MM.1S (cell line): ENCODE measurements at regions not wholly inside any gene's neighbourhood (a gene's known extent, or its start where the extent isn't known, plus 50 kb on each side); places are given as distances from the start of the nearest gene placed in this dataset.

Experiments used
- DNase-seq: peaks from one replicate; pipeline ENCODE4 v3.0.0-alpha.2; 2015
- H2AFZ ChIP-seq: fragments of 300-600 bp; sonication (generic); 2 replicates; pipeline ENCODE4 v1.6.0; 2016; ENCODE audit warnings: antibody characterized with exemption, low read length
- H3F3A ChIP-seq: fragments of 300-600 bp; sonication (generic); 2 replicates; pipeline ENCODE4 v1.6.1; 2016; ENCODE audit warnings: mild to moderate bottlenecking, antibody characterized with exemption, low read length, moderate library complexity, mixed read lengths; ENCODE audit not compliant: insufficient read depth
- H3K27ac ChIP-seq: fragments of 300-600 bp; sonication (generic); 2 replicates; pipeline ENCODE4 v1.5.1; 2016; ENCODE audit warnings: mild to moderate bottlenecking, low read length
- H3K27me3 ChIP-seq: fragments of 300-600 bp; sonication (generic); replicated peaks from 2 replicates; pipeline ENCODE4 v1.6.0; 2016; ENCODE audit warnings: low read length; ENCODE audit not compliant: insufficient read depth
- H3K36me3 ChIP-seq: fragments of 300-600 bp; sonication (generic); replicated peaks from 2 replicates; pipeline ENCODE4 v1.6.1; 2016; ENCODE audit warnings: mild to moderate bottlenecking, low read length, mixed read lengths; ENCODE audit not compliant: insufficient read depth
- H3K4me1 ChIP-seq: fragments of 300-600 bp; sonication (generic); 2 replicates; pipeline ENCODE4 v1.6.1; 2016; ENCODE audit warnings: low read length, mixed read lengths
- H3K4me2 ChIP-seq: fragments of 300-600 bp; sonication (generic); 2 replicates; pipeline ENCODE4 v1.6.0; 2016; ENCODE audit warnings: low read depth, low read length
- H3K4me3 ChIP-seq: fragments of 300-600 bp; sonication (generic); 2 replicates; pipeline ENCODE4 v1.5.1; 2016; ENCODE audit warnings: low read length, mixed read lengths
- H3K79me2 ChIP-seq: fragments of 300-600 bp; sonication (generic); 2 replicates; pipeline ENCODE4 v1.6.1; 2016; ENCODE audit warnings: mixed run types, low read length, mixed read lengths
- H3K9ac ChIP-seq: fragments of 300-600 bp; sonication (generic); 2 replicates; pipeline ENCODE4 v1.6.1; 2016; ENCODE audit warnings: low read length, mixed read lengths
- H3K9me2 ChIP-seq: fragments of 300-600 bp; sonication (generic); replicated peaks from 2 replicates; pipeline ENCODE4 v1.6.1; 2016; ENCODE audit warnings: mild to moderate bottlenecking, low read length, mixed read lengths; ENCODE audit not compliant: insufficient read depth
- H3K9me3 ChIP-seq: fragments of 300-600 bp; sonication (generic); replicated peaks from 2 replicates; pipeline ENCODE4 v1.6.1; 2016; ENCODE audit warnings: mild to moderate bottlenecking, low read length, mixed read lengths; ENCODE audit not compliant: insufficient read depth
- H4K20me1 ChIP-seq: fragments of 300-600 bp; sonication (generic); 2 replicates; pipeline ENCODE4 v1.6.1; 2016; ENCODE audit warnings: mild to moderate bottlenecking, low read length, moderate library complexity, mixed read lengths; ENCODE audit not compliant: insufficient read depth
- CTCF ChIP-seq: fragments of 300-600 bp; sonication (generic); IDR thresholded peaks from 2 replicates; pipeline ENCODE4 v1.5.1; 2016; ENCODE audit warnings: antibody characterized with exemption, low read length, mixed read lengths
- EZH2 ChIP-seq: fragments of 300-600 bp; sonication (generic); optimal IDR thresholded peaks from 2 replicates; pipeline ENCODE3; 2017; ENCODE audit warnings: low read depth, mild to moderate bottlenecking, antibody characterized with exemption, low read length, mixed read lengths
- EZH2phosphoT487 ChIP-seq: fragments of 300-600 bp; sonication (generic); IDR thresholded peaks from 2 replicates; pipeline ENCODE4 v1.6.1; 2018; ENCODE audit warnings: antibody characterized with exemption, low read length

- H3K36me3 ChIP-seq, result no peaks in the 10 kb centered on the region
- no peaks in the 10 kb centered on the region for H3K9me2 ChIP-seq
- no peak overlapping the region for H3K4me2 ChIP-seq
- no peaks in the 10 kb centered on the region for H3K4me1 ChIP-seq
- no peak overlapping the region for H3K9ac ChIP-seq
- no peaks in the 10 kb centered on the region for H4K20me1 ChIP-seq
- no peak overlapping the region for H2AFZ ChIP-seq
- H3K79me2 ChIP-seq, result no peaks in the 10 kb centered on the region
- H3K27ac ChIP-seq, result no peak overlapping the region
- no peak overlapping the region for H3K4me3 ChIP-seq
- H3K27me3 ChIP-seq, result no peaks in the 10 kb centered on the region
- no peaks in the 10 kb centered on the region for H3F3A ChIP-seq
- TF ChIP-seq EZH2phosphoT487 (no peak), CTCF (no peak), EZH2 (no peak)
- no peak for DNase-seq
- H3K9me3 ChIP-seq, result no peaks in the 10 kb centered on the region
Observed at GRCh38 chr6:4371207-4371921, 236.0 kb upstream of the ECI2 start.

- Histone ChIP-seq H3K9me2 (no peaks in the 10 kb centered on the region), H3K27me3 (no peaks in the 10 kb centered on the region), H3K9ac (no peak overlapping the region), H4K20me1 (no peaks in the 10 kb centered on the region), H3K4me2 (no peak overlapping the region), H3K36me3 (no peaks in the 10 kb centered on the region), H2AFZ (no peak overlapping the region), H3K79me2 (no peaks in the 10 kb centered on the region), H3K27ac (no peak overlapping the region), H3K4me3 (no peak overlapping the region), H3K4me1 (no peaks in the 10 kb centered on the region), H3K9me3 (no peaks in the 10 kb centered on the region), H3F3A (no peaks in the 10 kb centered on the region)
- TF ChIP-seq CTCF (no peak), EZH2 (no peak), EZH2phosphoT487 (no peak)
- DNase-seq, result no peak
Observed at GRCh38 chr6:4370066-4370465, 234.7 kb upstream of the ECI2 start.

- H3K9me2 ChIP-seq, result no peaks in the 10 kb centered on the region
- H3K9me3 ChIP-seq, result no peaks in the 10 kb centered on the region
- no peaks in the 10 kb centered on the region for H4K20me1 ChIP-seq
- H3K27ac ChIP-seq, result no peak overlapping the region
- H3K4me1 ChIP-seq, result no peaks in the 10 kb centered on the region
- TF ChIP-seq EZH2phosphoT487 (no peak), CTCF (no peak), EZH2 (no peak)
- no peak for DNase-seq
- no peak overlapping the region for H3K4me3 ChIP-seq
- no peaks in the 10 kb centered on the region for H3K79me2 ChIP-seq
- H3K27me3 ChIP-seq, result no peaks in the 10 kb centered on the region
- no peaks in the 10 kb centered on the region for H3K36me3 ChIP-seq
- H3K9ac ChIP-seq, result no peak overlapping the region
- H2AFZ ChIP-seq, result no peak overlapping the region
- no peak overlapping the region for H3K4me2 ChIP-seq
- no peaks in the 10 kb centered on the region for H3F3A ChIP-seq
Observed at GRCh38 chr6:4369616-4370015, 234.2 kb upstream of the ECI2 start.
